ENCODE measurements at regions not wholly inside any gene's neighbourhood (a gene's known extent, or its start where the extent isn't known, plus 50 kb on each side); places are given as distances from the start of the nearest gene placed in this dataset.

DNA sequence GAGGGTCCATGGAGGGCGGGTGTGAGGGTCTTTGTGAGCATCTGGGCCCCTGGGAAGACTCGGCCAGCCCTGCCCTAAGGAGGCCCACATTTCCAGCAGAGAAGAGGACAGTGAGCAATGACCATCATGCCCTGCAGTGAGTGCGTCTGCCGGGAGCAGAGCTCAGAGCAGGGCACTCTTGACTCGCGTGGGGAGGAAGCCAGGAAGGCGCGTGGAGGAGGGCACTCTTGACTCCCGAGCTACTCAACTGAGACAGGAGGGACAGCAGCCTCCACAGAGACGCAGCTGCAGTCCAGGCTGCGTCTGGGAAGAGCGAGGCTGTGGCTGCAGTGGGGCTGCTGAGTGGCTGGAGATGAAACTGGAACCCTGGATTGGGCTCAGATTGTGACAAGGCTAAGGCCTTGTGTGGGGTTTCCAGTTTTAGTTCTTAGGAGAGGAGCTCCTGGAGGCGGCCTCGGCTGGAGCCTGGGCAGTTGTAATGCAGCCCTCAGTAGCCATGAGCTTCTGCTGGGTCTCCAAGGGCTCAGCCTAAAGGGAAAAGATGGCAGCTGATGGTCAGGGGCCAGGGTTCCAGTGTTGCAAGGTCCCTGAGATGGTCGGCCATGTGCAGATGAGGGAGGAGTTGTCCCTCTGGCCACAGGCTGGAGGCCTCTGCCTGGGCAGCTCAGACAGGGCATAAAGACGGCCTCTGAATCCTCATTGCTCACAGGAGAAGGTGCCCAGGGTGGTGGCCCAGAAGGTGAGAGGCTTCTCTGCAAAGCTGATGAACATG, 264.7 kb upstream of the B3GAT1 start:
- Mint-ChIP-seq H3K27ac (no peak overlapping the region), H3K36me3 (ENCODE audit: low read depth) (no peaks in the 10 kb centered on the region), H3K27me3 (no peaks in the 10 kb centered on the region), H3K4me1 (no peaks in the 10 kb centered on the region), H3K4me3 (no peak overlapping the region), H3K9me3 (no peaks in the 10 kb centered on the region)
- no peak for ATAC-seq
- no peak for DNase-seq

DNA sequence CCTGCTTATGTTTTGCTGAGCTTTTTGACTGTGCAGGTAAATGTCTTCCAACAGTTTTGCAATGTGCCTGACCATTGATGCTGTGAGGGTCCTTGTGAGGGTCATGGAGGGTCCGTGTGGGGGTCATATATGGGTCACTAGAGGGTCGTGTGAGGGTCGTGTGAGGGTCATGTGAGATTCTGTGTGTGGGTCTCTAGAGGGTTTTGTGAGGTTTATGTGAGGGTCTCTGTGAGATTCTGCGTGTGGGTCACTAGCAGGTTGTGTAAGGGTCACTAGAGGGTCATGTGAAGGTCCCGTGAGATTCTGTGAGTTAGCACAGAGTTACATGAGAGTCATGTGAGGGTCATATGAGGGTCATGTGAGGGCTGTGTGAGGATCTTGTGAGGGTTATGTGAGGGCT, 263.9 kb upstream of the B3GAT1 start:
- Mint-ChIP-seq H3K27me3 (no peaks in the 10 kb centered on the region), H3K4me1 (no peaks in the 10 kb centered on the region), H3K4me3 (no peak overlapping the region), H3K9me3 (no peaks in the 10 kb centered on the region), H3K27ac (no peak overlapping the region), H3K36me3 (ENCODE audit: low read depth) (no peaks in the 10 kb centered on the region)
- DNase-seq (no peak), ATAC-seq (no peak)

DNA sequence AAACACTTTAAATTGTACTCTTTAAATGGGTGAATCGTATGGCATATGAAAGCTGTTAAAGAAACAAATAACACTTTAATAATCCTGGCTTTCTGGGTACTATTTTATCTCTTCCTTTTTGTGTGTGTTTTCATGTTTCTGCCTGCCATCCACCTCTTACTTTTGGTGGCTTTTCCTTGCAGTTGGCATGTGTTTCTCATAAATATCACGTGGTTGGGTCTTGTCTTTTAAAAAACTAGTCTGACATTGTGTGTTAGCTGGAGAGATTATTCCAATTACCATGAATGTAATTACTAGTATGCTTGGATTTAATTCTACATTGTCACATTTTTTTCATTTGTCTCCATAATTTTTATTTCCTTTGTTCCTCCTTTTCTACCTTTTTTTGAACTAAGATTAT, 262.9 kb upstream of the B3GAT1 start:
- Mint-ChIP-seq H3K27ac (no peak overlapping the region), H3K36me3 (ENCODE audit: low read depth) (no peaks in the 10 kb centered on the region), H3K9me3 (no peaks in the 10 kb centered on the region), H3K4me3 (no peak overlapping the region), H3K4me1 (no peaks in the 10 kb centered on the region), H3K27me3 (peaks cover 9% of the 10 kb centered on the region)
- no peak for ATAC-seq
- DNase-seq: no peak

DNA sequence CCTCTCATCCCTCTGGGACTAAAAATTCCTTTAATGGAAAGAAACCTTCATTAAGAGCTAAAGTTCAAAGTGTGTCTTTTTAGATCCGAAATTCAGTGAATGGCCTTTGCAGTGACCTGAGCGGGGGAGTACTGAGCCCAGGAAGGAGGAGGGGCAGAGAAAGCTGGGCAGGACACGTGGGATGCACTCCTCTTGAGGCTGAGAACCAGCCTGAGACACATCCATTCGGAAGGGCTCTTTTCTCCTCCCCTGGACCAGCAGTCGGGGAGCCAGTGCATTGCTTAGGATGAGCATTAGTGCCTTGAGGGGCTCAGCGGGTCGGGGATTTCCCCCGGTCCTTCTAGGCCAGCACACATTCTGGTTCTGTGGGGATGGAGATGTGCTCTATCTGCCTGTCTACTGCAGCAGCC, 258.9 kb upstream of the B3GAT1 start:
- no peaks in the 10 kb centered on the region for H3K36me3 Mint-ChIP-seq (ENCODE audit: low read depth)
- no peaks in the 10 kb centered on the region for H3K4me1 Mint-ChIP-seq
- H3K9me3 Mint-ChIP-seq: no peaks in the 10 kb centered on the region
- H3K4me3 Mint-ChIP-seq: no peak overlapping the region
- DNase-seq (no peak), ATAC-seq (no peak)
- H3K27me3 Mint-ChIP-seq: peaks cover 11% of the 10 kb centered on the region
- H3K27ac Mint-ChIP-seq: no peak overlapping the region

DNA sequence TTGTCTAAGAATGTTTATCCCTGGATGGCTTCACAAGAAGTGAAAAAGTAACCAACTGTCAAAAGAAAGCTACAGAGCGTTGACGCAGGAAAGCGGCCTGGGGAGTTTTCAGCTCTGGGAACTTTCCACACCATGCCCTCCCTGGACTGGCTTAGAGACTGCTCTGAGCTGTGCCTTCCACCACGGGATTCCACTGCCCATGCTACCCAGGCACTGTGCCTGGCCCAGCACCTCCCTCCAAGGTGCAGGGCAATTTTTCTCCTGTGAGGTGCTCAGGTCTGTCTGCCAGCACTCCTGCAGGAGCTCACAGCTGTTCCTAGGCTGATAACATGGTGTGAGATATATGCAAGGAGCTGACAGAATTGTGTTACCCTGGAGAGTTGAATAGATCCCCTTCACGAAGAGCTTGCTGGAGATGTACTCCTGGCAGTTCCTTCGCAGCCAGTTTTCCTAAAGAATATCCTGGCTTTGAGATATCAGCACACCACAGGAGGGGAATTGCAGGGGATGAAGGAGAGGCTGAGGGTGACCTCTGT, 258.3 kb upstream of the B3GAT1 start:
- DNase-seq (no peak), ATAC-seq (no peak)
- Mint-ChIP-seq H3K36me3 (ENCODE audit: low read depth) (no peaks in the 10 kb centered on the region), H3K4me1 (no peaks in the 10 kb centered on the region), H3K4me3 (no peak overlapping the region), H3K27me3 (peaks cover 11% of the 10 kb centered on the region), H3K9me3 (no peaks in the 10 kb centered on the region), H3K27ac (no peak overlapping the region)

GRCh38 chr11:134669796-134670195, 257.8 kb upstream of the B3GAT1 start:
- Mint-ChIP-seq H3K4me3 (no peak overlapping the region), H3K36me3 (ENCODE audit: low read depth) (no peaks in the 10 kb centered on the region), H3K27me3 (peaks cover 11% of the 10 kb centered on the region), H3K27ac (no peak overlapping the region), H3K9me3 (no peaks in the 10 kb centered on the region), H3K4me1 (no peaks in the 10 kb centered on the region)
- DNase-seq: no peak
- ATAC-seq: no peak

GRCh38 chr11:134668796-134669195, 256.8 kb upstream of the B3GAT1 start:
- Mint-ChIP-seq H3K27ac (no peak overlapping the region), H3K9me3 (no peaks in the 10 kb centered on the region), H3K4me3 (no peak overlapping the region), H3K4me1 (no peaks in the 10 kb centered on the region), H3K36me3 (ENCODE audit: low read depth) (no peaks in the 10 kb centered on the region), H3K27me3 (peaks cover 12% of the 10 kb centered on the region)
- DNase-seq (no peak), ATAC-seq (no peak)

GRCh38 chr11:134668076-134668475, 256.0 kb upstream of the B3GAT1 start:
- ATAC-seq (no peak), DNase-seq (no peak)
- H3K27ac Mint-ChIP-seq: no peak overlapping the region
- H3K9me3 Mint-ChIP-seq: no peaks in the 10 kb centered on the region
- H3K4me1 Mint-ChIP-seq: no peaks in the 10 kb centered on the region
- no peak overlapping the region for H3K4me3 Mint-ChIP-seq
- peaks cover 12% of the 10 kb centered on the region for H3K27me3 Mint-ChIP-seq
- H3K36me3 Mint-ChIP-seq (ENCODE audit: low read depth): no peaks in the 10 kb centered on the region

DNA sequence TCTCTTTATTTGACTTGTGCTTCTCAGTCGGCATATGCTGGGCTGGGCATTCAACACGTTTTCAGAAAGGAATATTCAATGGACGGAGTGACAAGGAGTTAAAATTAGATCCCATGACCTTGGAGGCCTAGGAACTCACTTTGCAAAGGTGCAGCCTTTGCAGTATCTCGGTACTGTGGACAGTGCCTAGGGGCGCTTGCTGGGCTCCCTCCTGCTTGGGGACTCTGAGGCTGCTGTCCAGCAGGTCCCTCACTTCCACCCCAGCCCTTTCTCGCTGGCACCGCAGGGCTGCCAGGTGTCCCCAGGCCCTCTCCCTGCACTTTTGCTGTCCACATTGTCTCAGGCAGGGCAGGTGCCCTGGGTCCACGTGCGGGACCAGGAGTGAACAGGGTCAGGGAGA, 255.5 kb upstream of the B3GAT1 start:
- Mint-ChIP-seq H3K4me3 (no peak overlapping the region), H3K27ac (no peak overlapping the region), H3K27me3 (peaks cover 12% of the 10 kb centered on the region), H3K4me1 (no peaks in the 10 kb centered on the region), H3K36me3 (ENCODE audit: low read depth) (no peaks in the 10 kb centered on the region), H3K9me3 (no peaks in the 10 kb centered on the region)
- ATAC-seq (no peak), DNase-seq (no peak)

DNA sequence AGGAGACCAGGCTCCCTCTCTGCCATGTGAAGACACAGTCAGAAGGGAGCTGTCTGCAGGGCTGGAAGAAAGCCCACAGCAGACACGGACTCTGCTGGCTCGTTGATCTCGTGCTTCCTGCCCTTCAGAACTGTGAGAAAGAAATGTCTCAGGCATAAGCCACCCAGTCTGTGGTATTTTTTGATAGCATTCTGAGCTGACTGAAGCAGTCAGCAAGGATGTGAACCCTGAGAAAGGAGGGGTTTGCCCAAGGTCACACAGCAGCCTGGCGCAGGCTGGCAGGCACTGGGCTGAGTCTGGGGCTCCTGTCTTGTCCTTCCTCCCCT, 255.1 kb upstream of the B3GAT1 start:
- ATAC-seq: no peak
- Mint-ChIP-seq H3K27me3 (peaks cover 12% of the 10 kb centered on the region), H3K4me3 (no peak overlapping the region)

DNA sequence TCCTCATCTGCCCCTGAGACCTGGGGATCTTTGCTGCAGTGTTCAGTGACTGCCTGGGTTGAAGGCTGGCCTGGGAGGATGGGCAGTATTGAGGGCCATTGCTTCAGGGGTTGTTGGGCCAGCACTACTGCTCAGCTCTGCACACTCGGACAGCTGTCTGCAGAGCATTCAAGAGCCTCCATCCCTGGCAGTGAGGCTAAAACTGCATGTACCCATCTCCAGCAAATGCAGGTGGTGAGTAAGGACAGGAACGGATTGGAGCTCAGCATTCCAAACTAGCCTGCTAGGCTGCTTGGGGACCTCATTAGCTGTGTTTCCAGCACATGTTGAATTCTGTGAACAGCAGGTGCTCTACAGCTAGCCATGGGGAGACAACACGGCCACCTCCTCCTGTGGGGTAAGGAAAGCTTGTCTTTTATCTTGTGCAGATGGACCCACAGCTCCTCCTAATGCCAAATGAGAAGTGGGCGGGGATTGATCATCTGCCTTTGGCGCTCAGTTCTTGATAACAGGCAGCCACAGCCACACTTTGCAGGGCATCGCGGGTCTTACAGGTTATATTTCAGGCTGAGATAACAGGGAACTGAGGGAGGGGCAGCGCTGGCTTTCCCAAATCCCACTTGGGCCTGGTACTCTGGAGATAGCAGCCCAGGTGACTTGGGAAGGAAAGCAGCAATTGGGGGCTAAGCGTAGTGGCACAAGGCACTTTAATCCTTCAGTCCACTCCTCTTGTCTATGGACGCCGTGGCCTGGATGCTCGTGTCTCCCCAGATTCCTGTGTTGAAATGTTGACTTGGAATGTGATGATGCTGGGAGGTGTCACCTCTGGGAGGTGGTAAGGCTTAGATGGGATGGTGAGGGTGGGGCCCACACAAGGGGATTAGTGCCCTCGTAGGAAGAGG, 254.5 kb upstream of the B3GAT1 start:
- no peaks in the 10 kb centered on the region for H3K4me1 Mint-ChIP-seq
- H3K4me3 Mint-ChIP-seq: no peak overlapping the region
- H3K9me3 Mint-ChIP-seq: no peaks in the 10 kb centered on the region
- peaks cover 12% of the 10 kb centered on the region for H3K27me3 Mint-ChIP-seq
- DNase-seq (no peak), ATAC-seq (no peak)
- no peaks in the 10 kb centered on the region for H3K36me3 Mint-ChIP-seq (ENCODE audit: low read depth)
- no peak overlapping the region for H3K27ac Mint-ChIP-seq

More for the DNA sequence above, 255.1 kb upstream of the B3GAT1 start:
- no peak for DNase-seq
- Mint-ChIP-seq H3K36me3 (ENCODE audit: low read depth) (no peaks in the 10 kb centered on the region), H3K4me1 (no peaks in the 10 kb centered on the region), H3K27ac (no peak overlapping the region), H3K9me3 (no peaks in the 10 kb centered on the region)

GRCh38 chr11:134665571-134666270, 253.7 kb upstream of the B3GAT1 start:
- Mint-ChIP-seq H3K4me1 (no peaks in the 10 kb centered on the region), H3K4me3 (no peak overlapping the region), H3K36me3 (ENCODE audit: low read depth) (no peaks in the 10 kb centered on the region), H3K9me3 (no peaks in the 10 kb centered on the region), H3K27ac (no peak overlapping the region), H3K27me3 (peaks cover 10% of the 10 kb centered on the region)
- DNase-seq: no peak
- no peak for ATAC-seq

GRCh38 chr11:134665188-134665535, 253.1 kb upstream of the B3GAT1 start:
- H3K4me1 Mint-ChIP-seq: no peaks in the 10 kb centered on the region

DNA sequence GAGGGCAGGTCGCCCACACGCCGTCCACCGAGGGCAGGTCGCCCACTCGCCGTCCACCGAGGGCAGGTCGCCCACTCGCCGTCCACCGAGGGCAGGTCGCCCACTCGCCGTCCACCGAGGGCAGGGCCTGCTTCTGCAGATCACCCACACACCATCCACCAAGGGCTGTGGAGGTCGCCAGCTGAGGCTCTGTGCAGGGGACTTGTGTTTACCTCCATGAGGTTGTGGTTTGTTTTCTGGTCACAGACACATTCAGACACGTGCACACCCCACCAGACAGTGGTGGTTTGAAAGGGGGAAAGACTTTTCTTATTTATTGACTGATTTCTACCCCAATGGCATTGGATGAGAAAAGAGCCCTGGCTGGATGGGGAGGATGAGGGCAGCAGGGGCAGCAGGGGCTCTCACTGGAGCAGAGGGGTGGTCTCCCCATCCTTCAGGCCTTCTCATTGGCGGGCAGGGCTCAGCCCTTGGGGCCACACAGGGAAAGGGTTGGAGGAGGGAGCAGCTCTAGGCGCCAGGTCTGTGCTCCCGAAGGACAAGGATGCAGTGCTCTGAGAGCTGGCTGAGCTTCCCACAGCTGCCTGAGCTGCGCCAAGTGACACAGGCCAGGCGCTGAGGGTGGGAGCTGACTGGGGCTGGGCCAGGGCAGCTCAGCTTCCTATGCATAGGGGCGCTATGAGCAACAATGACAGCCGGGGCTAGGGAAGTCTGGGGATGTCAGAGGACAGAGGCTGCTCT, 252.6 kb upstream of the B3GAT1 start:
- H3K36me3 Mint-ChIP-seq (ENCODE audit: low read depth): no peaks in the 10 kb centered on the region
- ATAC-seq: no peak
- H3K9me3 Mint-ChIP-seq: no peaks in the 10 kb centered on the region
- peaks cover 5% of the 10 kb centered on the region for H3K27me3 Mint-ChIP-seq
- no peak for DNase-seq
- H3K4me3 Mint-ChIP-seq: no peak overlapping the region
- no peak overlapping the region for H3K27ac Mint-ChIP-seq
- no peaks in the 10 kb centered on the region for H3K4me1 Mint-ChIP-seq

More at GRCh38 chr11:134665188-134665535, 253.1 kb upstream of the B3GAT1 start:
- H3K27me3 Mint-ChIP-seq: peaks cover 7% of the 10 kb centered on the region
- H3K9me3 Mint-ChIP-seq: no peaks in the 10 kb centered on the region
- no peak overlapping the region for H3K27ac Mint-ChIP-seq
- DNase-seq (no peak), ATAC-seq (no peak)
- no peaks in the 10 kb centered on the region for H3K36me3 Mint-ChIP-seq (ENCODE audit: low read depth)
- no peak overlapping the region for H3K4me3 Mint-ChIP-seq

Data from activated naive CD8-positive, alpha-beta T cell treated with anti-CD3 and anti-CD28 coated beads, Interleukin-2, amount 50 U/mL, for 24 hours (primary cell).